ENCODE measurements at regions not wholly inside any gene's neighbourhood (a gene's known extent, or its start where the extent isn't known, plus 50 kb on each side); places are given as distances from the start of the nearest gene placed in this dataset.

GRCh38 chr1:218948446-218948845 is 225.2 kb upstream of the LYPLAL1 start:
- no peak for DNase-seq

- no peak for DNase-seq
These were observed 220.3 kb upstream of the LYPLAL1 start for GRCh38 chr1:218953386-218953785.

GRCh38 chr1:218957971-218958370 is 215.7 kb upstream of the LYPLAL1 start:
- DNase-seq, result no peak

- DNase-seq, result no peak
These were observed 213.9 kb upstream of the LYPLAL1 start for GRCh38 chr1:218959784-218960183.

GRCh38 chr1:218964471-218965185 is 209.1 kb upstream of the LYPLAL1 start:
- DNase-seq, result no peak

- no peak for DNase-seq
These were observed 207.9 kb upstream of the LYPLAL1 start for GRCh38 chr1:218965821-218966220.

GRCh38 chr1:218967254-218967653 is 206.4 kb upstream of the LYPLAL1 start:
- no peak for DNase-seq

GRCh38 chr1:218967836-218968235 is 205.8 kb upstream of the LYPLAL1 start:
- no peak for DNase-seq

- no peak for DNase-seq
These were observed 204.7 kb upstream of the LYPLAL1 start for GRCh38 chr1:218969006-218969405.

GRCh38 chr1:218970397-218970990 is 203.2 kb upstream of the LYPLAL1 start:
- DNase-seq, result no peak

- DNase-seq, result no peak
These were observed 202.5 kb upstream of the LYPLAL1 start for GRCh38 chr1:218971156-218971555.

- no peak for DNase-seq
These were observed 192.8 kb upstream of the LYPLAL1 start for GRCh38 chr1:218980881-218981280.

- DNase-seq, result no peak
These were observed 191.2 kb upstream of the LYPLAL1 start for GRCh38 chr1:218982482-218982881.

GRCh38 chr1:218983433-218983832 is 190.2 kb upstream of the LYPLAL1 start:
- no peak for DNase-seq

GRCh38 chr1:218983848-218984247 is 189.8 kb upstream of the LYPLAL1 start:
- DNase-seq, result no peak

- no peak for DNase-seq
These were observed 188.2 kb upstream of the LYPLAL1 start for GRCh38 chr1:218985424-218985984.

GRCh38 chr1:218986816-218987215 is 186.9 kb upstream of the LYPLAL1 start:
- DNase-seq, result no peak

- DNase-seq, result no peak
These were observed 183.7 kb upstream of the LYPLAL1 start for GRCh38 chr1:218990019-218990418.

GRCh38 chr1:218991089-218991488 is 182.6 kb upstream of the LYPLAL1 start:
- no peak for DNase-seq

- no peak for DNase-seq
These were observed 179.1 kb upstream of the LYPLAL1 start for GRCh38 chr1:218994615-218995014.

GRCh38 chr1:218995091-218995665 is 178.5 kb upstream of the LYPLAL1 start:
- DNase-seq, result no peak

GRCh38 chr1:218996362-218996761 is 177.3 kb upstream of the LYPLAL1 start:
- no peak for DNase-seq

- DNase-seq, result no peak
These were observed 173.7 kb upstream of the LYPLAL1 start for GRCh38 chr1:219000005-219000404.

- no peak for DNase-seq
These were observed 173.0 kb upstream of the LYPLAL1 start for GRCh38 chr1:219000631-219001030.

Measured in activated T-cell treated with anti-CD3 and anti-CD28 coated beads, Interleukin-2, amount 50 U/mL, for 48 hours (primary cell).